ENCODE measurements at regions not wholly inside any gene's neighbourhood (a gene's known extent, or its start where the extent isn't known, plus 50 kb on each side); places are given as distances from the start of the nearest gene placed in this dataset.

DNA sequence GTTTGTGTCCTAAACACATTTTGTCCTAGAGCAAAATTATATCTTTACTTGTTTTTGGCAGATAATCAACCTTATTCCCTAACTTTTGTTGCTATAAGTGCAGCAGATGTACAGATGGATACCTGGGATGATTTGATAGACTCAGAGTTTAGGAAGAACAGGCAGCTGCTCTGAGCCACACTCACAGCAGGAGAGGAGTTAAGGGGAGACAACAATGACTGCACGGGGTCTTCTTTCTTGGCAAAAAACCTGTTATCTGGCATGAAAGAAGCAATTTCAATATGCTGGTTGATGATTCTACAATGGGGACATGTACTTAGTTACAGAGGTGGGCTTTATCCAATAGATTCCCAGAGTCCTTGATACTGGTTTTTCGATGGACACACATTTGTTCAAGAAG is 258.9 kb upstream of the PCDH9 start:
- Histone ChIP-seq H3K79me2 (ENCODE audit: low read length) (no peaks in the 10 kb centered on the region), H3K4me3 (ENCODE audit: low read length) (no peak overlapping the region), H3F3A (ENCODE audit: insufficient read depth, low read length) (no peaks in the 10 kb centered on the region), H3K4me1 (ENCODE audit: low read length) (no peaks in the 10 kb centered on the region), H3K9me3 (replicated peaks; ENCODE audit: insufficient read depth, low read length) (no peaks in the 10 kb centered on the region), H2AFZ (ENCODE audit: low read length) (no peak overlapping the region), H3K36me3 (replicated peaks; ENCODE audit: insufficient read depth, low read length) (no peaks in the 10 kb centered on the region), H3K27me3 (replicated peaks; ENCODE audit: insufficient read depth, low read length) (no peaks in the 10 kb centered on the region), H4K20me1 (ENCODE audit: insufficient read depth, low read length) (no peaks in the 10 kb centered on the region), H3K27ac (ENCODE audit: low read length) (no peak overlapping the region), H3K9me2 (replicated peaks; ENCODE audit: insufficient read depth, low read length) (no peaks in the 10 kb centered on the region), H3K9ac (ENCODE audit: low read length) (no peak overlapping the region), H3K4me2 (ENCODE audit: low read depth, low read length) (no peak overlapping the region)
- TF ChIP-seq, protein P1, sequence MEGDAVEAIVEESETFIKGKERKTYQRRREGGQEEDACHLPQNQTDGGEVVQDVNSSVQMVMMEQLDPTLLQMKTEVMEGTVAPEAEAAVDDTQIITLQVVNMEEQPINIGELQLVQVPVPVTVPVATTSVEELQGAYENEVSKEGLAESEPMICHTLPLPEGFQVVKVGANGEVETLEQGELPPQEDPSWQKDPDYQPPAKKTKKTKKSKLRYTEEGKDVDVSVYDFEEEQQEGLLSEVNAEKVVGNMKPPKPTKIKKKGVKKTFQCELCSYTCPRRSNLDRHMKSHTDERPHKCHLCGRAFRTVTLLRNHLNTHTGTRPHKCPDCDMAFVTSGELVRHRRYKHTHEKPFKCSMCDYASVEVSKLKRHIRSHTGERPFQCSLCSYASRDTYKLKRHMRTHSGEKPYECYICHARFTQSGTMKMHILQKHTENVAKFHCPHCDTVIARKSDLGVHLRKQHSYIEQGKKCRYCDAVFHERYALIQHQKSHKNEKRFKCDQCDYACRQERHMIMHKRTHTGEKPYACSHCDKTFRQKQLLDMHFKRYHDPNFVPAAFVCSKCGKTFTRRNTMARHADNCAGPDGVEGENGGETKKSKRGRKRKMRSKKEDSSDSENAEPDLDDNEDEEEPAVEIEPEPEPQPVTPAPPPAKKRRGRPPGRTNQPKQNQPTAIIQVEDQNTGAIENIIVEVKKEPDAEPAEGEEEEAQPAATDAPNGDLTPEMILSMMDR (IDR thresholded peaks at IDR 0.05; ENCODE audit: low read length), result no peak
- no peak for TF ChIP-seq EZH2phosphoT487 (IDR thresholded peaks at IDR 0.05; ENCODE audit: low read length)
- no peak for TF ChIP-seq EZH2 (optimal IDR thresholded peaks at IDR 0.05; ENCODE audit: low read depth, low read length)
- DNase-seq, result no peak

DNA sequence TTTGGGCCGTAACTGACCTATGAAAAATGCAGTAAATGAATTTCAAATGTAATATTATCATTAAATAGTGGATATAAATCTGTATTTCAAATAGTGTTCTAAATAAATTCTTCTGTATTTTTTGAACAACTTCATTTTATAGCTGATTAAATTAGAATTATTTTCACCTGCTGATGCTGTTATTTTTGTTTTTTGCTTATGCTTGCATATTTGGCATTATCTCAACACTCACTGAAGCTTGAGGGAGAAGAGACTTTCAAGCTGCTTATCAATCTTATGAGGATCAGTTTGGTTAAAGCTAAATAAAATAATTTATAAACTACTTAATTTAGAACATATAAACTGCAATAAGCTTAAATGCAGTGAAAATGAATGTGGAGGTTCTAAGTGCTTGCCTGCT is 251.3 kb upstream of the PCDH9 start:
- H3F3A ChIP-seq (ENCODE audit: insufficient read depth, low read length), result no peaks in the 10 kb centered on the region
- H3K4me2 ChIP-seq (ENCODE audit: low read depth, low read length), result no peak overlapping the region
- TF ChIP-seq EZH2 (optimal IDR thresholded peaks at IDR 0.05; ENCODE audit: low read depth, low read length) (no peak), EZH2phosphoT487 (IDR thresholded peaks at IDR 0.05; ENCODE audit: low read length) (no peak)
- TF ChIP-seq, protein P1 (IDR thresholded peaks at IDR 0.05; ENCODE audit: low read length), result no peak
- no peak for DNase-seq
- H2AFZ ChIP-seq (ENCODE audit: low read length), result no peak overlapping the region
- H3K79me2 ChIP-seq (ENCODE audit: low read length), result no peaks in the 10 kb centered on the region
- no peaks in the 10 kb centered on the region for H3K9me3 ChIP-seq (replicated peaks; ENCODE audit: insufficient read depth, low read length)
- H4K20me1 ChIP-seq (ENCODE audit: insufficient read depth, low read length), result no peaks in the 10 kb centered on the region
- H3K27ac ChIP-seq (ENCODE audit: low read length), result no peak overlapping the region
- no peaks in the 10 kb centered on the region for H3K4me1 ChIP-seq (ENCODE audit: low read length)
- no peaks in the 10 kb centered on the region for H3K9me2 ChIP-seq (replicated peaks; ENCODE audit: insufficient read depth, low read length)
- H3K9ac ChIP-seq (ENCODE audit: low read length), result no peak overlapping the region
- no peaks in the 10 kb centered on the region for H3K36me3 ChIP-seq (replicated peaks; ENCODE audit: insufficient read depth, low read length)
- H3K27me3 ChIP-seq (replicated peaks; ENCODE audit: insufficient read depth, low read length), result no peaks in the 10 kb centered on the region
- H3K4me3 ChIP-seq (ENCODE audit: low read length), result no peak overlapping the region

DNA sequence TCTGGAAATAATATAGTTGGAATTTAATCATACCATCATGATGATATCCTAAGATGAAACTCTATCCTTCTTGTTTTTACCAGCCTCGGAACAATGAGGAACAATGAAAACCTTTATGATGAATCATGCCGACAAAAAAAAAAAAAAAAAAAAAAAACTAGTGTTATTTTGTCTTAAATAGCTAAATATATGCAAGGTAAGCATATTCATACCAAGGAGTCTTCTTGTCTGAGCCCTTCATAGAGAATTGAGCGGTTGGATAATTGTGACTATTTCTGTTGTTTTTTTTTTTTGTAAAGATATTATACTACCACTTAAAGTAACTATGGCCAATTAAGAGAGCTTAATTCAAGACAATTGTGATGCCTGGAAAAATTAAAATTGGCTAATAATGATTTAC is 244.0 kb upstream of the PCDH9 start:
- H4K20me1 ChIP-seq (ENCODE audit: insufficient read depth, low read length), result no peaks in the 10 kb centered on the region
- no peaks in the 10 kb centered on the region for H3K36me3 ChIP-seq (replicated peaks; ENCODE audit: insufficient read depth, low read length)
- no peaks in the 10 kb centered on the region for H3K4me1 ChIP-seq (ENCODE audit: low read length)
- TF ChIP-seq EZH2phosphoT487 (IDR thresholded peaks at IDR 0.05; ENCODE audit: low read length), result no peak
- TF ChIP-seq EZH2 (optimal IDR thresholded peaks at IDR 0.05; ENCODE audit: low read depth, low read length), result no peak
- TF ChIP-seq, protein P1 (IDR thresholded peaks at IDR 0.05; ENCODE audit: low read length), result no peak
- no peak overlapping the region for H3K4me3 ChIP-seq (ENCODE audit: low read length)
- H2AFZ ChIP-seq (ENCODE audit: low read length), result no peak overlapping the region
- DNase-seq, result no peak
- no peaks in the 10 kb centered on the region for H3F3A ChIP-seq (ENCODE audit: insufficient read depth, low read length)
- no peak overlapping the region for H3K27ac ChIP-seq (ENCODE audit: low read length)
- no peaks in the 10 kb centered on the region for H3K9me2 ChIP-seq (replicated peaks; ENCODE audit: insufficient read depth, low read length)
- no peaks in the 10 kb centered on the region for H3K27me3 ChIP-seq (replicated peaks; ENCODE audit: insufficient read depth, low read length)
- H3K79me2 ChIP-seq (ENCODE audit: low read length), result no peaks in the 10 kb centered on the region
- no peaks in the 10 kb centered on the region for H3K9me3 ChIP-seq (replicated peaks; ENCODE audit: insufficient read depth, low read length)
- H3K4me2 ChIP-seq (ENCODE audit: low read depth, low read length), result no peak overlapping the region
- H3K9ac ChIP-seq (ENCODE audit: low read length), result no peak overlapping the region
